HG03520 (cell line): ENCODE measurements at regions not wholly inside any gene's neighbourhood (a gene's known extent, or its start where the extent isn't known, plus 50 kb on each side); places are given as distances from the start of the nearest gene placed in this dataset.

Experiments
- ATAC-seq: cut with Tn5 transposase; IDR thresholded peaks from one replicate; pipeline ENCODE4 v1.9.1; 2021; ENCODE audit warnings: mild to moderate bottlenecking, moderate library complexity; ENCODE audit not compliant: unreplicated experiment

DNA sequence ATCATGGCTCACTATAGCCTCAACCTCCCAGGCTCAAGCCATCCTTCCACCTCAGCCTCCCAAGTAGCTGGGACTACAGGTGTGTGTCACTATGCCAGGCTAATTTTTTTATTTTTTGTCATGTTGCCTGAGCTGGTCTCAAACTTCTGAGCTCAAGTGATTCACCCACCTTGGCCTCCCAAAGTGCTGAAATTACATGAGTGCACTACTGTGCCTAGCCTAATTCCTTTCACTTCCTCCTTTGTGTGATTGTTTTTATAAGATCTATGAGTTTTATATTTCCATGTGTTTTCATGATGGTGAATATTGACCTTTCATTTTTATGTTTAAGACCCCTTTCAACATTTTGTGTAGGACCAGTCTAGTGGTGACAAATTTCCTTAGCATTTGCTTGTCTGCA, 55.2 kb upstream of the IL12B start:
- ATAC-seq: no peak

DNA sequence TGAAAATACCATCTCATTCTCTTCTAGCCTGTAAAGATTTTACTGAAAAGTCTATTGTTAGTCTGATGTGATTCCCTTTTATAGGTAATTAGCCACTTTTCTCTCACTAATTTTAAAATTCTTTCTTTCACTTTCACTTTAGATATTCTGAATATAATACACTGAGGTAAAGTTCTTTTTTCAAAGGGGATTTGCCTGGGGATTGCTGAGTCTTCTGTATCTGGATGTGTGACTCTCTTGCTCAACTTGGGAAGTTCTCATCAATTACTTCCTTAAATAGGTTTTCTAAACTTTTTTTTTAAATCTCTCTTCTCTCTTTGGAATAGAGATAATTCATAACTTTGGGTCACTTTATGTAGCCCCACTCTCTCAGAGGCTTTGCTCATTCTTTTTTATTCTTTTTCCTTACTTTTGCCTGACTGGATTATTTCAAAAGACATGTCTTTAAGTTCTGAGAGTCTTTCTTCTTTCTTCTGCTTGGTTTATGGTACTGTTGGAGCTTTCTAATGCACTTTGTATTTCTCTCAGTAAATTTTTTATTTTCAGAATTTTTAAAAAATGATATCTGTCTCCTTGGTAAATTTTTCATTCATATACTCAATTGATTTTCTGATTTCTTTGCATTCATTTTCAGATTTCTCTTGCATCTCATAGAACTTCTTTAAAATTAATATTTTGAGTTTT, 55.9 kb upstream of the IL12B start:
- no peak for ATAC-seq

DNA sequence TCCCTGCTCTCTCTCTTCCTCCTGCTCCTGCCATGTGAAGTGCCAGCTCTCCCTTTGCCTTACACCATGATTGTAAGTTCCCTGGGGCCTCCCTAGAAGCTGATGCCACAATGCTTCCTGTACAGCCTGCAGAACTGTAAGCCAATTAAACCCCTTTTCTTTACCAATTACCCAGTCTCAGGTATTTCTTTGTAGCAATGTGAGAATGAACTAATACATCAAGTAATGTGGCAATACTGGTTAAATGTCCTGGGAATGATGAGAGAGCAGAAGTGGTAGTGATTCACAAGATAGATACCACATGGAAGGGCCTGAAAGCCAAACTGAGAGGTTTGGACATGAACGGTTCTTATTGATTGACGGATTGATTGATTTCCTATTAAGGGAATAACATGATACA, 62.6 kb upstream of the IL12B start:
- ATAC-seq: no peak

DNA sequence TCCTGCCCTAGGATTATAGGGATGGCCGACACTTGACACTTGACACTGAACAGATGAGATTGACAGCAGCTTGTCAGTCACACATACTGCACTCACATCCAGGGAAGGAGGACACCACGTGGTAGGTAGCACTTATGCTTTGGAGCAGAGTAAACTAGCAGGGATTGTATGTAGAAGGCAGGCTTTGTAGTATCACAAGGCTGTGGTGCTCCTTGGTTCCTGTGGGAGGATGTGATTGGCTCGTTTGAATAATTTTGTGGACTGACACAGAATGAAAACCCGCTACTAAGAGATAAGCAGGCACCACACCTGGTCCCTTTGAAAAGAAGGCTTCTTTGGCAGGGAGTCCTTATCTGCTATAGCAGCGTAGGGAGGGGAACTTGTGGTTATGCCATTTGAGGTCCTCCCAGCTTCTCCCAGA, 63.6 kb upstream of the IL12B start:
- ATAC-seq: no peak

DNA sequence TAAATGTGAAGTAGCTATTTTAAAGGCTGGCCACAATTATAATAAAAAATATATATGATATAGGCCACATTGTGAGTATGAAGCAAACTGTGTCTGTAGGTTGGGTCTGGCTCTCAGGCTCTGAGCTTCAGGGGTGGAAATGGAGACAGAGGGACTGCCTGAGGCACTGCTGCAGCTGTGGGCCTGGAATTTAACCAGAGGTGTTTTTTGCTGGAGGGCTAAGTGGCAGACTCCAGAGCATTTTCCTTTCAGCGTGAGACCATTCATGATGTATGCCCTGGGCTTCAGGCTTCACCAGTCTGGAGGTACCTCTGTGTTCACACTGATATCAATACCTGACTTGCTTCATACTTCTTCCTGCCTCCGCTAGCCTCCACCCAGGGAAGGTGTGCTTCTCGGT, 64.9 kb upstream of the IL12B start:
- ATAC-seq: no peak

DNA sequence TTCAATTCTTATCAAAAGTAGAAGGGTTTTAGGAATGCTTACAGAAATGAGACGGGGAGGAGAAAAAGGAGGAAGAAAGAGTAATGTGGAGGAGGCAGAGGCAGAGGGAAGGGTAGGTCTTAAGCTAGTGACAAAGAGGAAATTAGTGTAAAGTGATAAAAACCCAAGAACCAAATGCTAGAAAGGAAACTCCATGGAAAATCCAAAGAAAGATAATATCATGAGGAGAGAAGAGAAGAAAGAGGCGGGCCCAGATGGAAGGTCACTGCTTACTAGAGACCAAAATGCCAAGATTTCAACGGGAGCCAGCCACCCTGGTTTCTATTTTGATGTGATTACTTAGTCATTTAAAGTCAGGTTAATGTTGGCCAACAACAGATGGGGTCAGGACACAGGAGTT, 68.6 kb upstream of the IL12B start:
- ATAC-seq: no peak

DNA sequence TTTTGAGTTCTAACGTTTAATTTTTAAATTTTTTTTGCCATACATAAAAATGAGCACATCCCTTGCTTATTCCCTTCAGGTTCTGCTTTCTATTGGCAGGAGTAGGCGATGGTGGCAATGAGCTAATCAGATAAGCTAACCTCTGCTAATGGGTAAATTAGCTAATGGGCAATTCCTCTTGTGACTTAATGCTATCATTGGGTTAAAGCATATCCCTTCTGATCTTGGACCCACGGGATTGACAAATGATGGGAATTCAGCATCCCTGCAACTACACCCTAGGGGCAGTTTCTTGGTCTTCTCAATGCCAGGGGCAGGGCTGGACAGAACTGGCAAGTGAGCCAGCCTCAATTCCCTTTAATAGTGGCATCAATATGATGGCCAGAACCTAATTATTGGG, 70.2 kb upstream of the IL12B start:
- no peak for ATAC-seq

DNA sequence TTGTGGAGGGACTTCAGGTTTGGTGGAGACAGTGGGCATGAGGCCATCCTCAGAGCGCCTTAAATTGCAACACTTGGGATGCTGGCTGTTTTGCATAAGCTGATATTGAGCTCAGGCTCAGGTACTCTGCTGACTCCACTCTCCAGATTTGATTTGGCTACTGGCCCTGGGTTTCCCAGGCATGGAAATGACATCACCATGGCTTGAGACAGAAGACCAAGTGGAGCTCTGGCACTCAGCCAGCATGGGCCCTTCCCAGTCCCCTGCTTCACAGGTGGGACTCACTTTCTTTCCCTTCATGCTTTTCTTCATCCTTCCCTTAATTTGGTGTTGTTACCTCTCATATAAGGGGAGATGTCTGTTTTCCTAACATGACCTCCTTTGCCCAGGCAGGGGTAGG, 72.0 kb upstream of the IL12B start:
- ATAC-seq: no peak

DNA sequence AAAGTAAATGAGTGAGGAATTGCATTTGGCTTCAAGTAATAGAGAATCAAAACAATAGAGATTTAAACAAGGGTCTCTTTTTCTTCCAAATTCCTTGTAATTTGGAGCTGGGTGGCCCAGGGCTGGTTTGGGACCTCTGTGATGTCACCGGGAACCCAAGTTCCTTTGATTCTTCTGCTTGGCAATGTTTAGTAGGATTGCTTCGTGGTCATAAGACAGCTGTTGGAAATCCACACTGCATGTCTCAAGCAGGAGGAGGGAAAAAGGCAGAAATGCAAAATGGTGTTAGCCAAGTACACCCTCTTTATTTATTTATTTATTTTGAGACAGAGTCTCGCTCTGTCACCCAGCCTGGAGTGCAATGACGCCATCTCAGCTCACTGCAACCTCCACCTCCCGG, 72.6 kb upstream of the IL12B start:
- no peak for ATAC-seq

DNA sequence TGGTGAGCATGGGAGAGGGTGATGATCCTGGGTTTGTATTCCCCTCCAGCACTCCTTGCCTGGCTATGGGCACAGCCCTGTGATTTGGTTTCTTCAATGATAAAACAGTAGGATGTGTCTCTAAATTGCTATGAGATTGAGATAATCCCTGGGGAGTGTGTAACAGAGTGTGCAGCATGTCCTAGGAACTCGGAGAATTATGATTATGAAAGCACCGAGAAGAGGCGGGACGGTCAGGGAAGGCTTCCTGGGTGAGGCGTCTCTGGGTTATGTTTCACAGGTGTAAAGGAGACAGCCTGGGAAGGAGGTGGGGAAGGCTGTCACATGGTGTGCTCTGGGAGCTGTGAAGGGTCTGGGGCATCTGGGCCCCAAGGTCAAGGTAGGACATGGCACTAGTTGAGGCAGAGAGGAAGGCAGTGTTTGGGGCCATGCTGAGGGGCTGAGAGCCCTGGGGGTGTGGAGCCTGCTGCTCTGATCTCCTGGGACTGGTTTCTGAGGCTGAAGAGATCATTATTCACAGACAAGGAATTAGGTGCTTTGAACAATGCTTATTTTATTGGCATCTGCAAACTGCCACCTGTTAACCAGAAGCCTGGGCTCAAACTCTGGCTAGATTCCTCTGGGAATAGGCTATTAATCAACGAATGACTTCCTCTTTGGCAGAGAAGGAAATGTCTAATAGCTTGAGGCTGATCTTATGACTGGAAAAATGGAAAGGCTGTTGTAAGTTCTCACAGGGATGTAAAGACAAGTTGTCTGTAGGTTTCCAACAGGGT, 73.8 kb upstream of the IL12B start:
- no peak for ATAC-seq

DNA sequence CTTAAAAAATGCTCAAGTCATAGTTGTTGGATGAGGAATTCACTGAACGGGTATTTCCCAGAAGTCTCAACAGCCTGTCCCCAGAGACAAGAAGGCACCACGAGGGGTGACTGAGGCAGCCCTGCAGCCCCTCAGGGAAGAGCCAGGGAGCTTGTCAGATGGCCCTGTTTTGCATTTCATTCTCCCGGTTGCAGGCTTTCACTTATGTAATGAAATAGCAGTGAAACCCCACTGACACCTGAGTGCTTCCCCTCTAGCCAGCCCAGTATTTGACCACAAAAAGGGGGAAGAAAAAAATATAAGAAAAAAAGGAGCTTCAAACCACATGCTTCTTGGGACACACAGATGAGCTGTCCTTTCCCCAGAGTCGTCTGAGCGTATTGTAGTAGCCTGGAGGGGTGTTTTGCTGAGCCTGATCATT, 75.3 kb upstream of the IL12B start:
- peak; percentile 35 for ATAC-seq

DNA sequence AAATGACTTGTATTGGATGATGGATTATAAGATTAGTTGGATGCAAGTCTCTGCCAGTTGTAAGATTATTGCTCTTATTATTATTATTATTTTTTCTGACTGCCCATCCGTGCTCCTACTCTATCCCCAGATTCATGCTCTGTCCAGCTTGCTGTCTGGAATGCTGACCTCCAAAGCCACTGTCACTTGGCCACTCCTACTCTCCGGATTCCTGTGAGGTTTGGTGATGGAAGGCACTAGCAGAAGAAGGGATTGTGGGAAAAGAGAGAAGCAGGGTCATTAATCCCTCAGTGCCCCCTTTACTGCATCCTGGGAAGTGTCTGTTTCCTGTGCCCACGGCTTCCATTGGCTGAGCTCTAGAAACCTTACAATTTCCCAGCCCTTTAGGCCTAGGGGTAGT, 76.3 kb upstream of the IL12B start:
- no peak for ATAC-seq

DNA sequence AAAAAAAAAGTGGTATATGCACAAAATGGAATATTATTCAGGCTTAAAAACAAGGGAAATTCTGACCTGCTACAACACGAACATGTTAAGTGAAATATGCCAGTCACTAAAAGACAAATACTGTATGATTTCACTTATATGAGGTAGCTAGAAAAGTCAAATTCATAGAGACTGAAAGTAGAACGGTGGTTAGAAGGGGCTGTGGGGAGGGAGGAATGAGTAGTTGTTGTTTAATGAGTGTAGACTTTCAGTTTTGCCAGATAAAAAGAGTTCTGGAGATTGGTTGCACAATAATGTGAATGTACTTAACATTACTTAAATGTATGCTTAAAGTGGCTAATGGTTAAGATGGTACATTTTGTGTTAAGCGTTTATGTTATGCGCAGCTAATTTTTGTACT, 79.5 kb upstream of the IL12B start:
- ATAC-seq: peak; percentile 57

DNA sequence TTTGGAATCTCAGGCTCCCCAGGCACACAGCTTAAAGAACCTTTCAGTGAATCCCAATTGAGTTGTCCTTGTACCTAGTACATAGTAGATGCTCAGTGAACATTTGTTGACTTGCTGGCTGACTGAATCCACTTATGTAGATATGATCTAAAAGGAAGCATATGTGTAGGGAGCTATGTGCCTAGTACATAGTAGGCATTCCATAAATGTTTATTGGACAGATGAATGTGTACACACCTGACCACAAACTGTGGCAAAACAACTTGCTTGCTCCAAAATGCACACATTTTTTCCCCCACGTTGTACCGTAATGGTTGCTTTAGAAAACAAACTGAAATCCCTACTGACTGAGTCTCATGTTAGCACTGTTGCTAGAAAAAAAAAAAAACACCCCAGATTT, 80.2 kb upstream of the IL12B start:
- ATAC-seq: no peak

DNA sequence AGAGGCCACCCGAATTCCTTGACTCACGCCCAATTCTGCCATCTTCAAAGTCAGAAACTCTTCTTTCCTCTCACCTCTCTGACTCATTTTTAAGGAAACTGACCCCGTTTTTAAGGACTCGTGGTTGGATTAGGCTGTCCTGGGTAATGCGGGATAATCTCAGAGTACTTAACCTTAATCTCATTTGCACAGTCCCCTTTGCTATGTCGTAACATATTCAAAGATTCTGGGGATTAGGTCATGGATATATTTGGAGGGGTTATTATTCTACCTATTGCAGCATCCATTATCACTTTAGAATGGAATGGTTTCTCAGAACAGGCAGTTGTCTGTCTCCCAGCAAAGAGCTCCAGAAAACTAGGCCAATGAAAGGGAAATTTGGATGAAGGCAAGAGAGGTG, 80.8 kb upstream of the IL12B start:
- no peak for ATAC-seq

DNA sequence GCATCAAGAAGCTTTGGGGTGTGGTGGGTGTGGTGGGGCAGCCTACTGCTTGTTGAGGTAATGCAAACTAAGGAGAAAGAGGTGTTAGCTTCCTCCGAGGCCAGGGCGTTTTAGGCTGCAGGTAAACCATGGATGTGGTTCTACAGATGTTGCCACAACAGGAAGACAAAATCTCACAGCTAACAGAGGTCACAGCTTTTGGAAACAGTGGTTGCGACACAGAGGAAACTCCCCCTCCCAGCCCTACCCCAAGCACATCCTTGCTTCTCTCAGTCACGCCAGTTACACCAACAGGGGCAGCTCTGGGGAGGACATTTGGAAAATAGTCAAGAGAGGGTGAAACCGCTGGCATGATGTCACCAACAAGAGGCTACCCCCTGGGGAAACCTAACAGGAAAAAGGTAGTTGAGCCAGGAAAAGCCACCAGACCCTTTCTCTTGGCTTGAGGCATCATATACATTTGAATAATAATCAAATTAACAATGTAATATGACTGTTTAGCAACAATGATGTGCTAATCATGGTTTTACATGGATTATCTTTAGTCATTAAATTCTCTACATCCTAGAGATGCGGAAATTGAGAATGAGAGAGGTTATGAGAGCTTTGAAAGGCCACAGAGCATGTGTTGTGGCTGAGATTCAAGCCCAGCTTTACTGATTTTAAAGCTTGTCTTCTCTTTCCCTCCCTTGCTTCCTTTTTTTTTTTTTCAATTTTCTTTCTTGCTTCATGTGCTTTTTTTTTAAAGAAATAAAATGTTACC, 82.2 kb upstream of the IL12B start:
- ATAC-seq: peak; percentile 27

DNA sequence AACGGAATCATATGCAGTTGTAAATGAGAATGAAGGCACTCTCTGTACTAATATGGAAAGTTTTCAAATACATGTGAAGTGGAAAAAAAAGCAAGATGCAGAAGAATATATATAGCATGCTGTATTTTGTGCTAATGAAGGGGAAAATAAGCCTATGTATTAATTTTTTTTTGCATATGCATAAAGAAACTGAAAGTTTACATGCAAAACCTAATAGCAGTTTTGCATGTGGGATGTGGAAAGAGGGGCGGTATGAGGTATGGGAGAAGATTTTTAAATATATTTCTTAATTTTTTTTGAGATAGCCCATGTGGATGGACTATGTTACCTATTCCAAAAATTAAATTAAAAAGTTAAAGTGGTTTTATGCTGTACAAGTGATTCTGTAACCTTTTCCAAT, 83.7 kb upstream of the IL12B start:
- ATAC-seq: no peak

DNA sequence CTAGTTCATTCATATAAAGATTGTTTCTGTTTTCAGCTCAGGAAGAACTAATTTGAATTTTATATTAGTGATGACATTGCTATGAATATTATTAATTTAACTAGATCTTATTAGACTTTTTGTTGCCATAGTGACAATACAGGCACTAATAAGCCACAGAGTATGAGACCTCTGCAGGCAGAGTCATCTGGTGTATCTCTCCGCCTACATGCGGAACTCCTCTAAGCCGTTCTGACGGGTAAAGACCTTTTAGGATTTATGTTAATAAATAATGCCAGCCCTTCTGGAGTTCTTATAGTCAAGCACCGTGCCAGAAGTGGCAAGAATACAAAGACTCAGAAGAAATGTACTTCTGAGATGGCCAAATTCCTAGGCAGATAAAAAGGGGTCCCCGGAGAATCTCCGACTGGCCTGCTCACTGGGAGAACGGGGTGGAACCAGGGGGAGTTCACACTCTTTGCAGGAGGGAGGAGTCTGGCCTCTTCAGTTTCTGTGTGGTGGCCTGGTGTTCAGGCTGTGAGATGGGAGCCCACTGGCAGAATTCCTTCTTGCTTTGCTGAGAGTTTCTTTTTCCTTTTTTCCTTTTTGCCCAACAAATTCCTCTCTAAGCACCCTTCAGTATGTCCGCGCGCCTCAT, 85.1 kb upstream of the IL12B start:
- no peak for ATAC-seq

DNA sequence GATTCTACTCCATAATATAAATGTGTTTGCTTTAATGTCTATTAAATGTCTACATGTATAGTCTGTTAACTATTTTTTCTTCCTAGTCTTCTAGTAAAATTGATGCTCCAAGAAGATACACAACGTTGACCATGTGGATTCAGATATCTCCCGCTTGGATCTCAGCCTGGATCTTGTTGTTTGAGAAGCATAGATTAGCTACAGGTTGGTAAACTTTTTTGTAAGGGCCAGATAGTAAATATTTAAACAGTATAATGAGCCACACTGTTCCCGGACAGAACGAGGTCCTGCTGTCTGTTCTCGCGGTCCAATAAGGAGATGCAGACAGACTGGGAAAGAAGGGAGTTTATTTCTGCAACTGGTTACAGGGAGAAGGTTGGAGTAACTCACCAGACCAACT, 86.2 kb upstream of the IL12B start:
- no peak for ATAC-seq

DNA sequence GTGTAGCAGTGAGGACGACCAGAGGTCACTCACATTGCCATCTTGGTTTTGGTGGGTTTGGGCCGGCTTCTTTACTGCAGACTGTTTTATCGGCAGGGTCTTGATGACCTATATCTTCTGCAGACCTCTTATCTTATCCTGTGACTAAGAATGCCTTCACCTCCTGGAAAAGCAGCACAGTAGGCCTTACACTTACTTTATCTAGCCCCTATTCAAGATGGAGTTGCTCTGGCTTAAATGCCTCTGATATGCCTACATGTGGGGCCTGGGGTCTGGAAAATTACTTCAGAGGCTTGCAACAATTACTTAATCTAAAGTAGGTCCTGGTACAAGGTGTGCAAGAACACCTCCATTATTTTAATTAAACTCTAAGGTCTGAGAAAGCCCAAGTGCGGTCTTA, 86.9 kb upstream of the IL12B start:
- no peak for ATAC-seq

DNA sequence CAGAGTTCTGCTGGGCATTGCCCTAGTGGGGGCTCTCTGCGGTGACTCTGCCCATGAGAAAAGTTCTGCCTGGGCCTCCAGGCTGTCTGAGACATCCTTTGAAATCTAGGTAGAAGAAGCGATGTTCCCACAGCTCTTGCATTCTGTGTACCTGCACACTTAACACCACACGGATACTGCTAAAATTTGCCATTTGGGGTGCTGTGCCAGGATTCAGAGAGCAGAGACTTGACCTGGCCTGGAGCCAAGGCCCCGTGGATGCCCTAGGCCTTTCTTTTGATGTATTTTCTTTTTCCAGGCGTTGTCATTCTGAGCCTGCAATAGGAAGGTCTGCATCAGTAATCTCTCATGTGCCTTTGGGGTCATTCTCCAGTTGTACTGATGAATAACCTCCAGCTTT, 89.3 kb upstream of the IL12B start:
- ATAC-seq: no peak

DNA sequence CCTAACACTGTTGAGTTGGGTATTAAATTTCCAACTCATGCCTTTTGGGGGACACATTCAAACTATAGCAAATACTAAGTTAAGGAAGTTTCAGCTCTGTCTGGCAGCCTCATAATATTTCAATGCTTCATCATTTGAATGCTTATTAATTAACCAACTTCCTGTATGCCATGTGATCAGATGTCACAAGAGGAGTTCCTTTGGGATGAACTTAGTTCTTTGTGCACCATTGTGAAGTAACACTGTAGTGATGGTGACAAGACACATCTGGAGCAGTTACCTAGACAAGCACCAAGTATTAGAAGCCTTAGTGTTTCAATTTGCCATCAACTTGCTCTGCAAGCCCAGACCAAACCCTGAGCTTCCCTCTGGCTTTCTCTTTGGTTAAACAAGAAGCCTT, 90.7 kb upstream of the IL12B start:
- ATAC-seq: no peak
